HAP-1 (cell line): ENCODE measurements at regions not wholly inside any gene's neighbourhood (a gene's known extent, or its start where the extent isn't known, plus 50 kb on each side); places are given as distances from the start of the nearest gene placed in this dataset.

Experiments
- DNase-seq, 2 experiments: peaks; one replicate each; pipeline ENCODE4 v3.0.0-alpha.2; 2016 to 2020; ENCODE audit warnings: low spot score in 2 of 2
- H3K27me3 ChIP-seq: fragments of 250-450 bp; sonication (Bioruptor Pico); 2 replicates; pipeline ENCODE4 v1.5.1; 2020; ENCODE audit warnings: low read depth, mild to moderate bottlenecking, moderate library complexity
- H3K36me3 ChIP-seq: fragments of 250-450 bp; sonication (Bioruptor Pico); replicated peaks from 2 replicates; pipeline ENCODE4 v1.5.1; 2020; ENCODE audit warnings: mild to moderate bottlenecking
- H3K4me1 ChIP-seq: fragments of 250-450 bp; sonication (Bioruptor Pico); 2 replicates; pipeline ENCODE4 v1.5.1; 2020; ENCODE audit warnings: mild to moderate bottlenecking
- H3K4me3 ChIP-seq: fragments of 250-450 bp; sonication (Bioruptor Pico); 2 replicates; pipeline ENCODE4 v1.5.1; 2020; ENCODE audit warnings: mild to moderate bottlenecking, moderate library complexity
- H3K9me3 ChIP-seq: fragments of 250-450 bp; sonication (Bioruptor Pico); 2 replicates; pipeline ENCODE4 v1.5.1; 2020; ENCODE audit warnings: mild to moderate bottlenecking, moderate library complexity
- in situ Hi-C: fragments of 300-500 bp; cut with MboI; formaldehyde crosslinking; loops from 3 replicates; pipeline ENCODE4 v1.14.3; 2020; ENCODE audit warnings: low sequenced_read_pairs, inconsistent platforms, mixed read lengths

DNA sequence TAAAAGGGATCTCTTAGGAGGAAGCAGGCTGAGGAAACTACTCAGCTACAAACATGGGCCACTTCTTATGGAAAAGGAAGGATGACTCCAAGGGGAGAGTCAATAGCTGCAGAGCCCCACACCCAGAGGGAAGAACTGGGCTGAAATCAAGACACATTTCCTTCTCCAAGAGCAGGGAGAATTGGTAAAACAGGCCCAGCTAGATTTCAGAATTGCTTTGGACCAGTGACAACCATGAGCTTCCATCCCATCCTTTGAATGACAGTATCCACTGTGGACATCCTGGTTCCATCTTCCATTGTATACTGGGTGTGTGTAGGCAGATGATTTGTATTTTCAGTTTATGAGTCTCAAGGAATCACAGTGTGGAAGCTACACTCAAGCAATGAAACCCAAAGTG lies 267.5 kb downstream of the IRF8 start:
- no peaks in the 10 kb centered on the region for H3K9me3 ChIP-seq
- H3K36me3 ChIP-seq = no peaks in the 10 kb centered on the region
- no peaks in the 10 kb centered on the region for H3K4me1 ChIP-seq
- no peak for DNase-seq
- no peak overlapping the region for H3K4me3 ChIP-seq
- in situ Hi-C loops = no loop called here
- H3K27me3 ChIP-seq = no peaks in the 10 kb centered on the region

DNA sequence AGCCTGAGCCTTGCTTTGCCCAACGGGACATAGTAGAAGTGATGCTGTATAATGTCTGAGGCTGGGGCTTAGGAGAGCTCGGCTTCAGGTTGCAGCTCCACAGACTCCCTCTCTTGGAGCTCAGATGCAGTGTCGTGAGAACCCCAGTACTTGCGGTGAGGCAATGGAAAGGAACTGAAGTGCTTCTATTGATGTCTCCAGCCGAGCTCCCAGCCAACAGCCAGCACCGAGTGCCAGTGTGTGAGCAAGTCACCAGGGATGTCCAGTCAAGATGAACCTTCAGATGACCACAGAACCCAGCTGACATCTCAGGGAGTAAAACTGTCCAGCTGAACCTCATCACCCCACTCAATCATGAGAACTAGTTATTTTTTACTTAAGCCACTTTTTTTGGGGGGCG lies 268.1 kb downstream of the IRF8 start:
- Histone ChIP-seq H3K4me3 (no peak overlapping the region), H3K36me3 (no peaks in the 10 kb centered on the region), H3K9me3 (no peaks in the 10 kb centered on the region), H3K4me1 (no peaks in the 10 kb centered on the region), H3K27me3 (no peaks in the 10 kb centered on the region)
- no peak for DNase-seq
- in situ Hi-C loops = no loop called here

DNA sequence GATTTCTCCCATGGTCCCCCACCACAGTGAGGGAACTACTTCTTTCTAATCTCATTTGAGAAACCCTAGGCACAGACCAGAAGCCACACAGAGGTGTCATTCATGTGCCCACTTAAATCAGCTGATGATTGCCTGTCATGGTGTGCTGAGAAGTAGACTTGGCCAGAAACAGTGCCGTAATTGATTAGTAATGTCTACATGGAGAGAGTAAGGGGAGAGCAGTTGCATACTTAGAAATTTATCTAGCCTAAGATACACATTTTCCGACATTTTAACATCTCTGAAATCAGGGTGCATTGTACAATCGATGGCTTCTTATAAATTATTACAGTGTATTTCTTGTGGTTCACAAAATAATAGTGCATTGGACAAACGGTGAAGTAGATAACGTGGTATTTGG lies 271.8 kb downstream of the IRF8 start:
- no peaks in the 10 kb centered on the region for H3K9me3 ChIP-seq
- in situ Hi-C loops = no loop called here
- H3K27me3 ChIP-seq = no peaks in the 10 kb centered on the region
- no peaks in the 10 kb centered on the region for H3K36me3 ChIP-seq
- no peaks in the 10 kb centered on the region for H3K4me1 ChIP-seq
- no peak overlapping the region for H3K4me3 ChIP-seq
- DNase-seq = no peak

DNA sequence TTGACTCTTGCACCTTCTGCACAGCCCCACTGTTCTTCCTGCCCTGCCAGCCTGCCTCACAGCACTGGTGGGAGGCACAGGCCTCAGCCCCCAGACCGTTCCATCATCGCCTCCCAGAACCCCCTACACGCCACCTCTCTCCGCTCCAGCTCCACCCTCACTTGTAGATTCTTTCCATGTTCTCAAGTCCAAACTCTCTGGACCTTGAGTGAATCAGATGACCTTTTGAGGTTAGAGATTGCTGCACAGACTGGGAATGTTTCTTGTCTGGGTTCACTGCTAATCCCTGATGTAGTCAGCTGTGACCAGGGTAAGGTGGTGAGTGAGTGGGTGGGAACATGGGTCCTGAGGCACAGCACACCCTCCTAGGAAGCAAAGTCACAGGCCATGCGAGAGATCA lies 272.4 kb downstream of the IRF8 start:
- Histone ChIP-seq H3K4me3 (no peak overlapping the region), H3K36me3 (no peaks in the 10 kb centered on the region), H3K27me3 (no peaks in the 10 kb centered on the region), H3K4me1 (no peaks in the 10 kb centered on the region), H3K9me3 (no peaks in the 10 kb centered on the region)
- in situ Hi-C loops = no loop called here
- DNase-seq = no peak

DNA sequence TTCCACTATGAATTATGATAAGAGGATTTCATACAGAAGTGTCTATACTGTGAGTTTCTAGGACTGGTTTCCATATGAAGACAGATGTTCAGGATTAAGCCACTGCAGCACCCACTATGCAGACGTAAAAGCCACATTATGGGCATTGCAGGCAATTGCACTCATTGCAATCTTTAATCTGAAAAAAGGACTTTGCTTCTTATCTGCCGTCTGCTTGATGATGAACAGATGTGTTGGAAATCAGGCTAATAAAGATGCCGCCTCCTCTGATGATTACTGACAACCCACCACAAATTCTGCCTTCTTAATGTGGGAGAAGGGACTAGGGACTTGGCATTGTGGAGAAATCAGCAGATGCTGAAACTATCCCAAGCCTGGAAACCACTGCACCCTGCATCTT lies 276.9 kb downstream of the IRF8 start:
- DNase-seq = no peak
- no peaks in the 10 kb centered on the region for H3K9me3 ChIP-seq
- H3K4me1 ChIP-seq = no peaks in the 10 kb centered on the region
- H3K4me3 ChIP-seq = no peak overlapping the region
- in situ Hi-C loops = no loop called here
- H3K36me3 ChIP-seq = no peaks in the 10 kb centered on the region
- H3K27me3 ChIP-seq = no peaks in the 10 kb centered on the region; the same call in 1 of the 2 replicates

DNA sequence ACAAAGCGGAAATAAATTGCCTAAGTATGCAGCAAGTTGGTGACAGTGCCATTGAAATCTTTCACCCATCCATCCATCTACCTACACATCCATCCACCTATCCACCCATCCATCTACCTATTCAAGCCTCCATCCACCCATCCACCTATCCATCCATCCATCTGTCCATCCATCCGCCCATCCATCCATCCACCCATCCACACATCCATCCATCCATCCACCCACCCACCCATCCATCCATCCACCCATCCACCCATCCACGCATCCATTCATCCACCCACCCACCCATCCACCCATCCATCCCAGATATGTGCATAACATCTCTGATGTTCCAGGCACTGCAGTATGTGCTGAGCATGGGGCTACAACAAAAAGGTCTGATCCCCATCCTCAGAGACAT lies 277.5 kb downstream of the IRF8 start:
- H3K27me3 ChIP-seq = no peaks in the 10 kb centered on the region; the same call in 1 of the 2 replicates
- in situ Hi-C loops = no loop called here
- no peak overlapping the region for H3K4me3 ChIP-seq
- H3K4me1 ChIP-seq = no peaks in the 10 kb centered on the region
- no peaks in the 10 kb centered on the region for H3K36me3 ChIP-seq
- H3K9me3 ChIP-seq = no peaks in the 10 kb centered on the region
- no peak for DNase-seq

DNA sequence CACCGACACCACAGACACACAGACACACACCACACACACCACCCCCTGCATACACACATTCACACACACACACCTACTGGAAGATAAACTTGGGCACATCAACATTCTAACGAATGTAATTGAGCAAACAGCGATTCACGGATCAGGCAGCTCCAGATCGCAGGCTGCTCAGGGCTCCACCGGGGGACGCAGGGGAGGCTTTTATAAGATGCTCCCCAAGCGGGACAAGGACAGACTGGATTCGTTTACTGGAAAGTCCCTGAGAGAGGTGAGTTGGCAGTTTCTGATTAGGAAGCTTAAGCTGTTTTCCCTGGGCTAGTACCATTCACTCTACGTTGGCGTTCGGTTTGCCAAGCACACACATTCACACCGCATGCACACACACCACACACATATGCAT lies 281.3 kb downstream of the IRF8 start:
- Histone ChIP-seq H3K9me3 (no peaks in the 10 kb centered on the region), H3K27me3 (no peaks in the 10 kb centered on the region; the same call in 1 of the 2 replicates), H3K36me3 (no peaks in the 10 kb centered on the region), H3K4me1 (no peaks in the 10 kb centered on the region), H3K4me3 (no peak overlapping the region)
- no peak for DNase-seq
- in situ Hi-C loops = no loop called here

DNA sequence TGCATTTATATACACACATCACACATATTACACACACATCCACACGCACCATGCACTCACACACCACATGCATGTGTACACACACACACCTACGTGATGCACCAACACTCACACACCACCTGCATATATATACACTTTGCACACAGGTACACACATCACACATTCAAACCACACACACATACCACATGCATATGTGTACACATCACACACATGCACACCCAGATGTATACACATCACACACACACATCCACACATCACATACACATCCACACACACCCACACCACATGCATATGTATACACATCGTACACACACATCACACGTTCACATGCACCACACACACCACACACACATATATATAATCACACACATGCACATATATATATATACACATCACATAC lies 281.8 kb downstream of the IRF8 start:
- no peaks in the 10 kb centered on the region for H3K9me3 ChIP-seq
- no peaks in the 10 kb centered on the region for H3K36me3 ChIP-seq
- no peak for DNase-seq
- in situ Hi-C loops = no loop called here
- H3K4me1 ChIP-seq = no peaks in the 10 kb centered on the region
- no peaks in the 10 kb centered on the region; the same call in 1 of the 2 replicates for H3K27me3 ChIP-seq
- no peak overlapping the region for H3K4me3 ChIP-seq

DNA sequence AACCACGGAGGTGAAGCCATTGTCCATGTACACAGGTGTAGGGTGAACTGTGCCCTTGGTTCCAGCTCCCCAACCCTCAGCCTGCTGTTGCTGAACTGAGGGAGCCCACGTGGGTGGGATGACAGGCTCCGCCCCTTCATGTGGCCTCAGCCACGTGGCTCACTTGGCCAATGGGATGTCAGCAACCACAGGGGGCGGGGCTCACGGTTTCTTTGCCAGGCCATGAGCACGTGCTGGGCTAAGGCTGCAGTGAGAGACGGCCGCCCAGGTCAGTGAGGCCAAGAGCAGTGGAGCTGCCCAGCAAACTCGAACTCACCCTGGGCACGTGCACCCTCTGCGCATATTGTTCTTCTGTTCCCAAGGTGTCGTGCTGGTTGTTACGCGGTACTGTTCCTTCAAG lies 282.6 kb downstream of the IRF8 start:
- H3K4me3 ChIP-seq = no peak overlapping the region
- H3K4me1 ChIP-seq = no peaks in the 10 kb centered on the region
- H3K9me3 ChIP-seq = no peaks in the 10 kb centered on the region
- in situ Hi-C loops = no loop called here
- no peak for DNase-seq
- no peaks in the 10 kb centered on the region; the same call in 1 of the 2 replicates for H3K27me3 ChIP-seq
- H3K36me3 ChIP-seq = no peaks in the 10 kb centered on the region

DNA sequence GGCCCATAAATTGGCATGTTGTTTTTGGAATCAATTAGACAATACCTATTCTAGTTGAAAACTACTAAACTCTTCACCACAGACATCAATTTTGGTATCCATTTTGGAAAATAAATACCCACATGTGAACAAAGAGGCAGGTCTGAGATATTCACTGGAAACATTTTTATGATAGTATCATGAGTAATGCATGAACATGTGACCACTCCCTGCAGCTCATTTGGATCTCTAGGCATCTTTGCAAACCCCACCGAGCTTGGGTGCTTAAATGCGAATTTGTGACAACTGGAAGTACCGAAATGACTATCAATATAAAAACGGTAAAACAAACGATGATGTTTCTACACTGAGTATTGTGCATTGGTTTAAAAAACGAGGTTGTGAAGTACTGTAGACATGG lies 285.2 kb downstream of the IRF8 start:
- DNase-seq = no peak
- no peaks in the 10 kb centered on the region for H3K36me3 ChIP-seq
- H3K4me1 ChIP-seq = no peaks in the 10 kb centered on the region
- in situ Hi-C loops = no loop called here
- no peak overlapping the region for H3K4me3 ChIP-seq
- no peaks in the 10 kb centered on the region for H3K9me3 ChIP-seq
- H3K27me3 ChIP-seq = no peaks in the 10 kb centered on the region; the same call in 1 of the 2 replicates

DNA sequence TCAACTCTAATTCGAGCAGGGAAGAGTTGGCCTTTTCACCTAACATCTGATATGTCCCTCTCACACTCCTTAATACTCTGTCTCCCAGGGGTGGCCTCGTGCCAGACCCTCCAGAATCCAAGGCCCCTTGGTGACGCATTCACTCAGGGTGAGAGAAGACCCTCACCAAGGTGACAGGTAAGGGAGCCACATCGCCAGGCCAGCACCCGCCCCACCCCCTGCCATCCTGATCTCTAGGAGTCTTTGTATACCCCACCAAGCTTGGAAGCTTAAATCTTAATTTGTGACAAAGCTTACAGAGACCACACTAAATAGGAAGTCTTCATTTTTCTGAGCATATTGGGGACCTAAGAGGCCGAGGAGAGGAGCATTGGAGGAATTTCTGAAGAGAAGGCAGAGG lies 286.1 kb downstream of the IRF8 start:
- Histone ChIP-seq H3K36me3 (no peaks in the 10 kb centered on the region), H3K9me3 (no peaks in the 10 kb centered on the region), H3K4me3 (no peak overlapping the region), H3K4me1 (no peaks in the 10 kb centered on the region), H3K27me3 (no peaks in the 10 kb centered on the region; the same call in 1 of the 2 replicates)
- in situ Hi-C loops = no loop called here
- DNase-seq = no peak

DNA sequence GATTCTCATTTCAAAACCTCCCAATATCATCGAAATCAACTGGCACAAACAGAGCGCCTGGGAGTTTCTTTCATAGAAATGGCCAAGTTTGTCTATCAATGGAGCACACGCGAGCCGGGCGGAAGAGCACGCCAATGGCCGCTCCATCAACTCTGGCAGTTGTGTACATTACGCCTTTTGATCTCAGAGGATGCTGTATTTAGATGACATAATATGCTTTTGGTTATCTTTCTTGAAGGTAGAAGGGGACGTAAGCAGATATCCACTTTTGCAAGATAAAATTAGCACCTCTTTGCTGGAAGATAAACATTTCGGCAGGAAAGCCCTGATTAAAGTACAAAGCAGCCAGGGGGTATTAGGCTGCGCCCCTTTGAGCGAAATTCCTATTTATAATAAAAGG lies 287.4 kb downstream of the IRF8 start:
- Histone ChIP-seq H3K4me3 (no peak overlapping the region), H3K4me1 (no peaks in the 10 kb centered on the region), H3K9me3 (no peaks in the 10 kb centered on the region), H3K36me3 (no peaks in the 10 kb centered on the region), H3K27me3 (peaks cover 3% of the 10 kb centered on the region; the same call in 1 of the 2 replicates)
- no peak for DNase-seq
- in situ Hi-C loops = no loop called here

DNA sequence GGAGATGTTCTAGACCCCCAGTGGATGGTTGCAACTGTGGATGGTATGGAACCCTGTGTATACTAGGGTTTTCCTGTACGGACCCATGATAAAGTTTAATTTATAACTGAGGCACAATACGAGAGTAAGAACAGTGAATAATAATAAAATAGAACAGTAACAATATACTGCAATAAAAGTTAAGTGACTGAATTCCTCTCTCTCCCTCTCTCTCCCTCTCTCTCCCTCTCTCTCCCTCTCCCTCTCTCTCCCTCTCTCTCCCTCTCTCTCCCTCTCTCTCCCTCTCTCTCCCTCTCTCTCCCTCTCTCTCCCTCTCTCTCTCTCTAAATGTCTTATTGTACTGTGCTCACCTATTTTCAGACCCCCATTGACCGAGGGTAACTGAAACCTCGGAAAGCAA lies 291.0 kb downstream of the IRF8 start:
- no peak for DNase-seq
- H3K27me3 ChIP-seq = peaks cover 9% of the 10 kb centered on the region; the same call in 1 of the 2 replicates
- H3K4me3 ChIP-seq = no peak overlapping the region
- H3K4me1 ChIP-seq = no peaks in the 10 kb centered on the region
- H3K9me3 ChIP-seq = no peaks in the 10 kb centered on the region
- in situ Hi-C loops = no loop called here
- H3K36me3 ChIP-seq = no peaks in the 10 kb centered on the region

DNA sequence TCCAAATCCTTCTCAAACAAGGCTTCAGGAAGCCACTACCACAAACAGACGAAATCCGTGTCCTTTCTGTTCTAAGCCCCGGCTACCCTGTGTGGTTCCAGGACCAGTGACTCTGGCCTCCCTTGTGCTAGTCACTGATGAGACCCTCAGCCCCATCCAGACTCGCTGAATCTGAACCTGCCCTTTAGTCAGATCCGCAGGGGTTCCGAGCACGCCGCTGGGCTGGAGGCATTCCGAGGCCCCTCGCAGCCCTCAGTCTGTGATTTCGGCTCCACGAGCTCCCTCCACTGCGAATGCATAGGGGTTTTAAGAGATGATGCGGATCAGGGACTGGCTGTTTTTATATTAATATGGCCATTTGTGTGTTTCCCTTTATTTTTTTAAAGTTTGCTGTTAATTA lies 292.7 kb downstream of the IRF8 start:
- peaks cover 15% of the 10 kb centered on the region for H3K4me1 ChIP-seq
- peaks cover 9% of the 10 kb centered on the region; the same call in 1 of the 2 replicates for H3K27me3 ChIP-seq
- no peaks in the 10 kb centered on the region for H3K36me3 ChIP-seq
- H3K9me3 ChIP-seq = no peaks in the 10 kb centered on the region
- no peak overlapping the region for H3K4me3 ChIP-seq
- DNase-seq = no peak
- in situ Hi-C loops = no loop called here

DNA sequence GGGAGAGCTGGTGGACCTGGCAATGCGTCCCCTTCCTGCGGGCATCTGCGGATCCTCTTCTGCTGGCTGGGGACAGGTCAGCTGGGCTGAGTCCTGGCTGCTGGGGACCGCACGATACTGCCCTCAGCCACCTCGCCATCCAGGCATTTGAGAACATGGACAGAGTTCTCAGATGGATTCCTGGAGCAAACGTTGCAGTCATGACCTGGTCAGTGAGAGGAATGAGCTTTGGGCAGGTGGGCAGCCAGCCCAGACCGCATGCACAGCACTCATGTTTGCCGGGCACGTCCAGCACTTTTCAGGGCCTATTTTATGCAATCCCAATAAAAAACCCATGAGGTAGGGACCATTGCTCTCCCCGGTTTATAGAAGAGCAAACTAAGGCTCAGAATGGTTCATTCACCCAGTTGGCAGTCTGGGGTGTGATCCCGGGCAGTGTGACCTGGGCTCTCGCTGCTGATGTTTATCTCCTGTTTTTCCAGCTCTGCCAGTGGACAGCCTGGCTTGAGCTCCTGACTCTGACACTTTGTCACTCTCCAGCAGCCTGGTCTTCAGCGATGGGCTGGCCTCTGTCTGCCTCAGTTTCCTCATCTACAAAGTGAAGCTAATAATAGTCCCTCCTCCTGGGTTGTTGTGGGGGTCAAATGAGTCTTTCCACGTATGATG lies 294.7 kb downstream of the IRF8 start:
- peaks cover 16% of the 10 kb centered on the region for H3K4me1 ChIP-seq
- H3K9me3 ChIP-seq = no peaks in the 10 kb centered on the region
- in situ Hi-C loops = no loop called here
- H3K36me3 ChIP-seq = no peaks in the 10 kb centered on the region
- peaks cover 9% of the 10 kb centered on the region; the same call in 1 of the 2 replicates for H3K27me3 ChIP-seq
- DNase-seq = no peak
- no peak overlapping the region for H3K4me3 ChIP-seq
